Type B pancreatic cell (in vitro differentiated cells): ENCODE measurements at regions not wholly inside any gene's neighbourhood (a gene's known extent, or its start where the extent isn't known, plus 50 kb on each side); places are given as distances from the start of the nearest gene placed in this dataset.

Source experiments
- DNase-seq: peaks from one replicate; pipeline ENCODE4 v3.0.0; 2021; ENCODE audit warnings: mixed read lengths; ENCODE audit not compliant: unreplicated experiment; ENCODE audit errors: extremely low spot score
- H3K27ac Mint-ChIP-seq: 2 replicates; pipeline ENCODE4 v1.8.0; 2021; ENCODE audit warnings: mild to moderate bottlenecking, mixed read lengths
- H3K27me3 Mint-ChIP-seq: 2 replicates; pipeline ENCODE4 v1.8.0; 2021; ENCODE audit warnings: mixed read lengths
- H3K36me3 Mint-ChIP-seq: 2 replicates; pipeline ENCODE4 v1.8.0; 2021; ENCODE audit warnings: mixed read lengths
- H3K4me1 Mint-ChIP-seq: one replicate; pipeline ENCODE4 v1.8.0; 2021; ENCODE audit warnings: mixed read lengths; ENCODE audit not compliant: unreplicated experiment
- H3K4me3 Mint-ChIP-seq: 2 replicates; pipeline ENCODE4 v1.8.0; 2021; ENCODE audit warnings: mild to moderate bottlenecking, mixed read lengths
- H3K9me3 Mint-ChIP-seq: 2 replicates; pipeline ENCODE4 v1.8.0; 2021; ENCODE audit warnings: mixed read lengths
- CTCF ChIP-seq: fragments of 200-600 bp; sonication (generic); conservative IDR thresholded peaks from 2 replicates; pipeline ENCODE4 v1.5.0; 2021; ENCODE audit warnings: antibody characterized with exemption, mild to moderate bottlenecking

GRCh38 chr5:117881426-117882230, 1106.7 kb downstream of the DTWD2 start:
- no peak for TF ChIP-seq CTCF
- Mint-ChIP-seq H3K9me3 (no peaks in the 10 kb centered on the region), H3K36me3 (no peaks in the 10 kb centered on the region), H3K27me3 (no peaks in the 10 kb centered on the region), H3K27ac (no peak overlapping the region), H3K4me1 (peaks cover 4% of the 10 kb centered on the region), H3K4me3 (no peak overlapping the region)
- DNase-seq = no peak

- H3K27me3 Mint-ChIP-seq = no peaks in the 10 kb centered on the region
- no peak for TF ChIP-seq CTCF
- H3K9me3 Mint-ChIP-seq = no peaks in the 10 kb centered on the region
- no peak overlapping the region for H3K4me3 Mint-ChIP-seq
- H3K27ac Mint-ChIP-seq = no peak overlapping the region
- no peaks in the 10 kb centered on the region for H3K36me3 Mint-ChIP-seq
- peaks cover 4% of the 10 kb centered on the region for H3K4me1 Mint-ChIP-seq
- DNase-seq = no peak
Observed at GRCh38 chr5:117880932-117881331, 1107.4 kb downstream of the DTWD2 start.

GRCh38 chr5:117877731-117878130, 1110.6 kb downstream of the DTWD2 start:
- no peaks in the 10 kb centered on the region for H3K9me3 Mint-ChIP-seq
- H3K36me3 Mint-ChIP-seq = no peaks in the 10 kb centered on the region
- TF ChIP-seq CTCF = no peak
- no peak overlapping the region for H3K4me3 Mint-ChIP-seq
- no peak overlapping the region for H3K27ac Mint-ChIP-seq
- H3K27me3 Mint-ChIP-seq = no peaks in the 10 kb centered on the region
- peaks cover 4% of the 10 kb centered on the region for H3K4me1 Mint-ChIP-seq
- DNase-seq = no peak

GRCh38 chr5:117872798-117873368, 1115.5 kb downstream of the DTWD2 start:
- Mint-ChIP-seq H3K27me3 (no peaks in the 10 kb centered on the region), H3K9me3 (no peaks in the 10 kb centered on the region), H3K4me3 (no peak overlapping the region), H3K4me1 (no peaks in the 10 kb centered on the region), H3K36me3 (no peaks in the 10 kb centered on the region), H3K27ac (no peak overlapping the region)
- TF ChIP-seq CTCF = no peak
- DNase-seq = no peak

- H3K4me1 Mint-ChIP-seq = no peaks in the 10 kb centered on the region
- H3K4me3 Mint-ChIP-seq = no peak overlapping the region
- no peaks in the 10 kb centered on the region for H3K36me3 Mint-ChIP-seq
Observed at GRCh38 chr5:117869596-117869995, 1118.8 kb downstream of the DTWD2 start.

More at GRCh38 chr5:117869596-117869995, 1118.8 kb downstream of the DTWD2 start:
- no peak for DNase-seq
- Mint-ChIP-seq H3K27me3 (no peaks in the 10 kb centered on the region), H3K27ac (no peak overlapping the region), H3K9me3 (no peaks in the 10 kb centered on the region)
- no peak for TF ChIP-seq CTCF
